Left renal pelvis (tissue), 4 donors: ENCODE measurements at regions not wholly inside any gene's neighbourhood (a gene's known extent, or its start where the extent isn't known, plus 50 kb on each side); places are given as distances from the start of the nearest gene placed in this dataset.
A peak's percentile ranks its signal among the peaks of the same experiment; 100 is the strongest.

Source experiments
- DNase-seq, 4 donors: peaks; one replicate each; pipeline ENCODE4 v3.0.0-alpha.2; 2013; ENCODE audit warnings: low read depth in 4 of 4, low spot score in 3 of 4

DNA sequence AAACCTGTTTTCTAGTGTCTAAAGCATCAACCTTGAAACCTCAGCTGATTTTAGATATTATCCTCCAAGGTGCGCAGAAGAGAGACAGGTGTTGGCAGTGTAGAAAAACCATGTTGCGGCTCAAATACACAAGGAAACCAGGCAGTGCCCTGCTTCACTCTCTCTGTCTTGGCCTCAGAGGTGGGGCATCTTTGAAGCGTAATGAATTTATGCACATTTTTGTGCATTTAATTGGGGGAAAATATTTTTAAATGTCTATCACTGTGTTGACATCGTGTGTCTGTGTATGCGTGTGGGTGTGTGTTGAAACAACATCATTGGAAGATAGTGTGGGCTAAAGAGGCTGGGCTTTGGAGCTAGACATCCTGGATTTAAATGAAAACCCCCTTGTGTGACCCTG is 334.0 kb upstream of the CHD6 start:
- DNase-seq = no peak

DNA sequence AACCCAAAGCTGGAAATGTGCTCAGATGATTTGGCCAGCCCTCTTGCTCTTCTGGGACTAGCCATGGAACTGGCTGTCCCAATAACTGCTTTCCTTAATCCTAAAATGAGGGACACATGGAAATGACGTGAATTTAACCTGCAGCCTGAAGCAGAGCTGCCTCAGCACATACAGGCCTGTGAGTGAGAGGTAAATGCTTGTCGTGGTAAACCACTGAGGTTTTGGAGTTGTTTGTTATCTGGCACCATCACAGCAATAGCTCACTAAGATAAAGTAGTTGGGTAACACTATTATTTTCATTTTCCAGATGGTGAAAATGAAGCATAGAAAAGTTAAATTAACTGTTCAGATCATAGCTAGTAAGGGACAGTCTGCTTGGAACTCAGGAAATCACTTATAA is 333.4 kb upstream of the CHD6 start:
- no peak for DNase-seq

DNA sequence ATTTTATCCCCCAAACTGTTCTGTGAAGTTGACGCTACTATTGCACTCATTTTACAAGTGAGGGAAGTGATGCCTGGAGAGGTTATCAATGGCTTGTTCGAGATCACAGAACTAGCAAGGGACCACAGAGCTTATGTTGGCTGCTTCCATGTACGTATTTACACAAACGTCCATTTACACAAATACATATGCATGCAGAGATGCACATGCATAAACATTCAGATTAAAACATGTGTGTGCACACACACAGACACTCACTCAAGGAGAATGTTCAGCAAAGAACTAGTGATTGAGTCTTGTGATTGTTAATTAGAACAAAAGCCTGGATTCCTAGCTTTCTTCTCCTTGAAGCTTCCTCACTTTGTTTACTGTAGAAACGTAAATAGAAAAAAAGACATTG is 321.5 kb upstream of the CHD6 start:
- DNase-seq = no peak

DNA sequence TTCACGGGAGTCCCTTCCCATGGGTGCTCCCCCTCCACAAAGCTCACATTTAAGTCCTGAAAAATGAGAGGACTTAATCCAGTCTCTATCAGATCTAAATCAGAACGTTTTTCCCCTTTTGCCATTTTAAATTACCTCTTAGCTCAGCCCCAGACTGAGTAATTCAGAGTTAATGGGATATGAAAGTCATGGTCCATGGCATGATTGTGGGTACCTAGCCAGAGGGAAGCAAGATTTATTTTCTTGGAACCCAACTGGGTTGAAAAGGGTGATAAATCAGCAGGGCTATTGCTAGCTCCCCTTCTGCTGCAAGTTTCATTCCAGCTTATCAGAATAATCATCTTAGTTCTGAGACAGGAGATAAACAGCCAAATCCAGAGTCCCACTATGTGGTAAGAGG is 320.2 kb upstream of the CHD6 start:
- peak in 1 of 4 donors; percentile 46 for DNase-seq

DNA sequence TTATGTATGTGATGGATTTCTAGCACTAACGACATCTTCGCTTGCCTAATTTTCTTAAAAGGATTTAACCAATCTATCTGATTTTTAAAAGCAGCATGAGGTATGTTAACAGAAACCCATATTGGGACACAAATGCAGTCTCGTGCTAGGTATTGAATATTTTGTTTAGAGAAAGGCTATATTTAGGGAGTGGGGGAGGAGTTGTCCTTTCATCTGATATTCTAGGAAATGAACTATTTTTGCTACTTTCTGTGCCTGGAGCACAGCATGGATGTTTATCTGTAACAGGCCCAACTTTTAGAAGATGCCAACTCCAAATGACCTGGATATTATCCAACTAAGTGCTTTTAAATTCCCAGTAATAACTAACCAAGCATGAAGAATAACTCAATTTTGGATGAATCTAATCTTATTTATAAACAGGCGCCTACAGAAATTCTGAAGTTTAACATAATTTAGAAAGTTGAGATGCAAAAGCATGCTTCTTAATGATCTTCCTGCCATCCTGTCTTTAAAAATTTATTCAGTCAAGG is 317.1 kb upstream of the CHD6 start:
- DNase-seq = no peak

DNA sequence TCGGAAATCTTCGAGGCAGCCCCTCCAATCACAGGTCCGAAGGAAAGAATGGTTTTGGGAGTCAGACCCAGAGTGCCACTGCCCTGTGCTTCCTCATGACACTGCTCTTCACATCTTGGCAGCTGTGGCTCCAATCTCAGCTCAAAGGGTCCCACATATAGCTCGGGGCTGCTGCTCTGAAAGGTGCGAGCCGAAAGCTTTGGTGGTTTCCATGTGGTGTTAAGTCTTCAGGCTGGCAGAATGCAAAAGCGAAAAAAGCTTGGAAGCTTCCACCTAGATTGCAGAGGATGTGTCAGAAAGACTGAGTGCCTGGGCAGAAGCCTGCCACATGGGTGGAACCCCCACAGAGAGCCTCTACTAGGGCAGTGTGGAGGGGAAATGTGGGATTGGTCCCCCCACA is 314.3 kb upstream of the CHD6 start:
- no peak for DNase-seq

DNA sequence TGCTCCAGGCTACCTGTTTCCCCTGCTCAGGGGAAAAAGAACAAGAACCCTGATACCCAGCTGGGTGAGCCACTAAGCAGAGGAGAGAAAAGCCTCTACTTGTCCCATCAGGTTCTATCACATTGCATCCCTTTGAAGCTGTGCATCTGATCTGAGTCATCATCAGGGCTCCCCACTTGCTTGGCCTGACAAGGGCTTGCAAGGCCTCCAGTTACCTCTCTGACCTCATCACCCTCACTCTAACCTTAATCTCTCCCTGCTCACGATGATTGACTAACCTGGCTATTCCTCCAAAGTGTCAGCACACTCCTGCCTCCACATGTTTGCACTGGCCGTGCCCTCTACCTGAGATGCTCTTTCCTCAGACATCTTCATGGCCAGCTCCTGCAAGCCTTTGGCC is 309.5 kb upstream of the CHD6 start:
- DNase-seq = no peak

DNA sequence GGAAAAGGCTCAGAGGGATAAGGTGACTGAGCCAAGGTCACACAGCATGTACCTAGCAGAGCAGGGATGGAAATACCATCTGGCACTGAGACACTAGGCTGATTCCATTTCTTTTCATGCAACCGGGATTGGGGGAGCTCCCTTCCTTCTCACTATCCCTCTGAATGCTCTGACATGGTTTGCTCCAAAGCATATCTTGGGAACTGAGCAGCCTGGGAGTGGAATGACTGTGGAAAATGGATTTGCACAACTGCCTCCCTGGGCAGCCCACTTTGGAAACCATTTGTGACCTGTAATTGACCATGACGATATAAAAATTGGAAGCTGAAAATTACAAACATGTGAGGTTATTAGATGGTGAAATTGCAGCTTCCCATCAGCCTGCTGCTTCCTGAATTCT is 309.0 kb upstream of the CHD6 start:
- no peak for DNase-seq

DNA sequence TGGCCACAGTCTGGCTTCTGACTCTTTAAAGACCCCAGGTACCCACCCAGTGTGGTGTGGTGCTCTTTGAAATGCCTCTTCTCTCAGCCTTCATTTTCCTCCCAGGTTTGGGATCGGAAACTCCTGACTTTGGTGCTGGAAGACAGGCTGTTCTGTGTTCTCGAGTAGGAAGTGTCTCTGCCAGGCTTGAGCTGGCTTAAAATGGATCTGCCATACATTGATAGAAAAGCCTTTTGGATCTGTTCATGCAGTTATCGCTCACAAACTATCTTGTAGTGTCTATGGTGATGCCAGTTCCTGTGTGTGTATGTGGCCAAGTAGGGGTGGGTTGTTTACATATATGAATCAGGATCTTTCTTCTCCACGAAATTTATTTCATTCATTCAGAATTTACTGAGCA is 307.3 kb upstream of the CHD6 start:
- no peak for DNase-seq

DNA sequence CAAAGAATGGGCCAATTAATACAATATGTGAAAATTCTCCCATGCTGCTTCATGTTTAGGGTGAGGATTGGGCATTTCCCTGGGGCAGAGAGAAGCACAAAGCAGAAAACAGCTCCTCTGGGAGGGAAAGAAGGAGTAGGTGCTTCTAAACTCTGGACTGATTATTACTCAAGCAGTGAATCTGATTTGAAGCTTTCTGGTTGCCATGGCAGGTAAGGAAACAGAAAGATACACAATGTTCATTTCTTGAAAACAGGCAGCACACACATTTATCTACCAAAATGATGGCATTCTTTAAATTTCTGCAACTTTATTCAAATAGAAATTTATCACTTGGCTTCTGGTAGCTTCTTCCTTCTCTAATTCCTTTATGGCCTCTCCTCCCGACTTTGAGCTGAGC is 305.4 kb upstream of the CHD6 start:
- no peak for DNase-seq

DNA sequence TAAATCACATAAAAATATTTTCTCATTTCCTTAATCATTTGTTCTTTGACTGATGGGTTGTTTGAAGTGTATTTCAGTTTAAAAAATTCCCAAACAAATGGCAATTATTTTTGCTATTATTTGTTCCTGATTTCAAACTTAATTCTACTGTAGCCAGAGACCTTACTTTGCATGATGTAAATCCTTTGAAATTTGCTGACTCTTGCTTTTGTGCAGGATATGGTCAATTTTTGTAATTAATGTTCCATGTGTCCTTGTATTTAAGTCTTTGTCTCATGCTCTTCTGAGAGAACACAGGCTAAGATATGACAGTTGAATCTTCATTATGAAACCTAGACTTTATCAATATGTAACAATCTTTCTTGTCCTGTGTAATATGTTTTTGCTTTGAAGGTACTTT is 295.0 kb upstream of the CHD6 start:
- no peak for DNase-seq

DNA sequence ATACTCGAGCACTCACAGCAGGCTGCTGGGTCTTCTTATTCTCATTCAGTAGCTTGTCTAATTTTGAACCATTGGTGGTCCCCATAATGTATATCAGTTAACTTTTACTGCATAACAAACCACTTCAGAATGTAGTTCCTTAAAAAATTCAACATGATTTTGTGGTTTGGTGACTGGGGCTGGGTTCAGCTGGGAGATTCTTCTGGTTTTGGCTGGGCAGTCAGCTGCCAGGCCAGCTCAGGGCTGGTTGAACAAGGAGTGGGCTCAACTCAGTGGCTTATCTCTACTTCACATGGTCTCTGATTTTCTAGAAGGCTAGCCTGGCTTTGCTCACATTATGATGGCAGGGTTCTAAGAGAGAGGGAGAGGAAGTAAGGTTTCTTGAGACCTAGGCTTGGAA is 292.4 kb upstream of the CHD6 start:
- no peak for DNase-seq

DNA sequence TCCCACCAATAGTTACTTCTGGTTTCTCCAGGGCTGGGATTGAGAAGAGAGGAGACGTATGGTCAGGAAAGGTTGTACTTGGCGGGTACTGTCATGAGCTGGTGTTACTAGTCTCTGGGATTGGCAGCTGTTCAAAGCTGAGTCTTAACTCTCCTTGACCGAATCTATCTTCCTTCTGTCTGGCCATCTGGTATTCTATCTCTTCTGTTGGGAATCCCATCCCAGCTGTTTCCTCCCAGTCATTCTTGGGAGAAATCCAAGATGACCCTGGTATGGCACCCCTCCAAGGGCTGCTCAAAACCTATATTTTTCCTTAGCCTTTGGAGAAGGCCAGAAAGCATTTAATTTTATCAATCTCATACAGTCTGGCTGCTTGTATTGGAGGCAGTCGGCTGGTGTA is 287.0 kb upstream of the CHD6 start:
- DNase-seq = no peak

DNA sequence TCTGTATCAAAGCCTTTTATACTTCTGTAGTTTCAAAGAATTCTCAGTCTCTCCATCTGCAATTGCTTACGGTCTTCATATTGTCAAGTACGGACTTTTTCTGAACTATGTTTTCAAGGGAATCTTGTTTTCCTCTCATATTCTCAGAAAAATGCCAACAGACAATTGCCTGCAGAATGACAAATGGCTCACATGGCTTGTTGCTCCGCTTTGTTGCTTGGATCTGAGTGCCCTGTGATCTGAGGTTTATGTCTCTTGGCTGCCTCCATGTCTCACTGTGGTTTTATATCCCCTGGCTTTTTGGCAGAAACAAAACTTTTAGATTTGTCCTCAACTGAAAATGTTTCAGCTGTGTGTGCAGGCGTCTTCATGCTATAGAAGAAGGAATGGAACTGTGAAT is 285.4 kb upstream of the CHD6 start:
- peak; percentile 64 to 70 (median 66) for DNase-seq

DNA sequence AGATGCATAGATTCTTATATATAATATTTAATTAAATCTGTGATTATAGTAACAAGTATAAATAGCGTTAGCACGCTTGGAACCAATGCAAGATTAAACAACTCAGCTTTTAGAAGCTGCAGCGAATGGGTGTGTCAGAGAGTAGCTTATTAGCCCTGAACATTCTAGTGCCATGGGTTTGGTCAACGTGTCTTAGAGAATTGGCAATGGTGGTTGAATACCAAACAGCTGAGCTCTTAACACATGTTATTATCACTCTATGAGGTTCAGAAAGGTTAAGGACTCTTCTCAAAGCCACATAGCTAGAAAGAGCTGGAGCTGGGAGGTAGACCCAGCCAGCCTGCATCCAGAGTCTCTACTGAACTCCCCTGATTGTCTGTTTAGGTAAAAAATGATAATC is 284.2 kb upstream of the CHD6 start:
- DNase-seq = no peak

DNA sequence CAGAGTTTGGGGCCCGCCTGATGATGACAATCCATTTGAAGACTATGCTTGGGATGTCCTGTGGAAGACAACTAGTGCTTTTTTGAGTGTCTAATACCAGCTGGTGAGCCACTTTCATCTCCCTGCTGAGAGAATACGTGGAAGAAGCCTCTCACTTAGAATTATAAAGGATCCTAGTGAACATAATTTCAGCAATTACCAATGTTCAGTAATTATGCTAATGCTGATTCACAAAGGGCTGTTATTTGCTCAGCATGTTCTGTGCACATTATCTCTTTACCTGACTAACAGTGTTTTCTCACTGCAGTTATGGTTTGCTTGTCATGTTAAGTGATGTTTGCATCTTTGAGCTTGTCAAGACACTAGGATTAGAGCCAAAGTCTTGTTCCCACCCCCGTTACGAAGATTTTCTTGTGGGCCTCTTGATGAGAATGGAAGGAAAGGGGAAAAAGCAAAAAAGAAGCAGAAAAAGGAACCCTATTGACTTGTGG is 282.1 kb upstream of the CHD6 start:
- DNase-seq = no peak

DNA sequence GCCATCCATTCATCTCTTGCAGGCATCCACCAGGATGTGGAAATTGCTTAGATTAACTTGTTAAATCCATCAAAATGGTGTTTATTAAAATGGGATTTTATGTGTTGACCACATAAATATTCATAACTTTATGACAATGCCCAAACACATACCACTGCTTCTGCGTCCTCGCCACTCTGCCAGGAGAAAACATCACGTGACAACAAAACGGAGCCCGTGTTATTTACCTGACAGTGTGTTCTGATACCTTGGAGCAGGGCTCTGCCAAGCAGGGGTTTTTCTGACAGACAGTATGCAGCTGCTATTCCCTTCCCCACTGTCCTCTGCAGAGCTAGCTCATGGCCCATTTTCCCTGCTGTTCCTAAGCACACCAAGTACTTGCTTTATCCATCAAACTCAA is 279.5 kb upstream of the CHD6 start:
- DNase-seq = no peak

DNA sequence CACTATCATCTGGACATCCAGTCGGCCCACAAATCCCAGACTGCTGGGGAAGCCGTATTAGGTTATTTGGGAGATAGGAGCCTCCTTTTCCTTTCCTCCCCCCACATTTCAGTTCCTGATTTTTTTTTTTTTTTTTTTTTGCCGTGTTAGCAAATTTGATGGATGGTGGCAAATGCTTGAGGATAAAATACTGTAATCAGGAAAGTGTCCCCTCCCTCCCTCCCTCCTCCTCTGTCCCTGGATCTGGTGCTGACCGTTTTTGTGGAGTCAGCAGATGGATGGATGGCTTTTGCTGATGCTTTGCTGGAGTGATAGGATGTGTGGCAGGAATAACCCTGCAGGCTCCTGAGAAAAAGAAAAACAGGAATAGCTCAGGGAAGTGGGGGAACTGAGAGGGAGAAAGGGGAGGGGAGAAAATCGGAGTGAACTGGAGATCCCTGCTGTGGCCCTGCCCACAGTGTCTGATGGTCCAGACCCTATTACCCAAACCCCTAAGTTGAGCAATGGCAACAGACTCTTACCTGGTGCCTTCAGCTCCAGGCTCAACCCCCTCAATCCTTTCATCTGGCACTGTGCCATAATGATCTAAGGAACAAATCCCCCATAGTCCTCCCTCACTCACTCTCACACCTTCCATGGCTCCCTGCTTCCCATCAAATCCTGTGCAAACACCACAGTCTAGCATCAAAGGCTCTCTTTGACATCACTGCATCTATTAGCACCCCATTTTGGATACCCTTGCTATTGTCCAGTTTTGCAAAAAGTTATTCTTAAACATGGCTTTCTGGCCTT is 277.3 kb upstream of the CHD6 start:
- no peak for DNase-seq

DNA sequence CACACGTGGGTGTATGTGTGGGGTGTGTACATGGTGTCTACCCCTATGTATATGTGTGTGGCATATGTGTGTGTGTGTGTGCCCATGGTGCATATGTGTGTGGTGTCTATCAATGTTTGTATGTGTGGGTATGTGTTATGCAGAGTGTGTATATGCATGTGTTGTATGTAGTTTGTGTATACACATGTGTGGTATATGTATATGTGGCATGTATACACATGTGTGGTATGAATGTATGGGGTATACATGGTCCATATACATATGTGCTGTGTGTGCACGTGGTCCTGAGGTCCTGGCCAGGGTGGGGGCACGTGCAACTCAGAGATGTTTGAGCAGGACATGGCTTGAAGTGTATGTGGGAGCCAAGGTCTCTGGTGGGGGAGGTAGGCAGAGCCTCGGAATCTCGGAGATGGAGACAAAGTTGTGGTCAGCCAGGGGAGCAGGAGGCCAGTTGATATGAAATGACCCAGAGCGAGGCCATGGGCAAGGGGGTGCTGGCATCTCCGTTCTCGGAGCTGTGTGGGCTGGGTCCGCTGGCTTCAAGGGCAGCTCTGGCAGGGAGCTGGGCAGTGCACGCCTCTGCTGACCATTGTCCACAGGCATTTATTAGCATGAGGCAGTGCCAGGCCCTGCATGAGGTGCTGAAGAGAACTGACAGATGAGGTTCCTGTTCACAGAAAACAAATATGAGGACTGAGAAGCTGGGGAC is 276.2 kb upstream of the CHD6 start:
- no peak for DNase-seq

DNA sequence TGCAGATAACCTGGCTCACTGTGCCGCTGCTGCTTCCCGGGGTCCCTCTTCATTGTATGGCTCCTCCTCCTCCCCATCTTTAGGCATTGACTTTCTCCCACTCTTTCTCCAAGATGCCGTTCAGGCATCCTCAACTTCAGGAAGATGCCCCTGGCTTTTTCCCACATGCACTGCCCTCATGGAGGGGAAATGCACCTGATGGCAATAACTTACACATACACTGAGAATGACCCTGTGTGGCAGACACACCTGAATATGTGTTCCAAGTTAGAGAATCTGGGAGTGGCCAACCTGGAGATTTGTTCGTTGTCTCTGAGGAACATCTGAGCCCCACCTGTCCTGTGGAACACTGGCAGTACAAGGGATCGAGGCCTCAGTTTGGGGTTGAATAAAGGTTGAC is 273.9 kb upstream of the CHD6 start:
- DNase-seq = no peak

DNA sequence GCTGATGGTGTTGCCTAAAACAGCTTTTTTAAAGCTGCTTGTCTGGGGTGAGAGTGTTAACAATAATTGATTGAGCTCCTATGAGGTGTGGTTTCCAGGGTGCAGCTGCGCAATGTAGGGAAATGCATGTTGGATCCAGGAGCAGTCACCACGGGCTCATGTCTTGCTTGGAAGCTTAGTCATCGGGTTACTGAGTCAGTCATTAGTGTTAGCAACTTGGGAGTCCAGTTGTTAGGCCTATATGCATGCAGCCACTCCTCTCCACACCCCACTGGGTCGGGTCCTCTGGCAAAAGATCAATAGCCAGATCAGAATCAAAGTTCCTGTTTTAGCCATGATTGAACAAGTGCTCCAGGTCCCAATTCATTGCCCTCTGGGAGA is 271.7 kb upstream of the CHD6 start:
- no peak for DNase-seq
